T47D (cell line): ENCODE measurements at regions not wholly inside any gene's neighbourhood (a gene's known extent, or its start where the extent isn't known, plus 50 kb on each side); places are given as distances from the start of the nearest gene placed in this dataset.
A peak's percentile ranks its signal among the peaks of the same experiment; 100 is the strongest.

ENCODE experiments used
- DNase-seq, 2 experiments: peaks; one replicate each; pipeline versions ENCODE4 v3.0.0 to v3.0.0-alpha.2; 2011 to 2012; ENCODE audit warnings: low read depth in 1 of 2, low spot score in 1 of 2
- JUND ChIP-seq: IDR thresholded peaks from 2 replicates; pipeline ENCODE4 v1.6.1; 2012; ENCODE audit warnings: low read depth
- in situ Hi-C: cut with HindIII; loops from 2 replicates; pipeline ENCODE4 v1.10.0; 2016; ENCODE audit warnings: low sequenced_read_pairs, low pct_unique_long_range_greater_than_20kb

- in situ Hi-C loops: no loop called here
- TF ChIP-seq JUND: no peak
Observed at GRCh38 chr10:107657851-107658250, 493.3 kb upstream of the SORCS1 start.

GRCh38 chr10:107656932-107657331, 492.4 kb upstream of the SORCS1 start:
- in situ Hi-C loops: no loop called here
- no peak for DNase-seq
- no peak for TF ChIP-seq JUND

More at GRCh38 chr10:107657851-107658250, 493.3 kb upstream of the SORCS1 start:
- no peak for DNase-seq

- no peak for TF ChIP-seq JUND
- in situ Hi-C loops: no loop called here
- DNase-seq: peak in 1 of 2 experiments; percentile 55
Observed at GRCh38 chr10:107653832-107654287, 489.4 kb upstream of the SORCS1 start.

GRCh38 chr10:107650939-107651338, 486.4 kb upstream of the SORCS1 start:
- no peak for DNase-seq
- TF ChIP-seq JUND: no peak
- in situ Hi-C loops: no loop called here

GRCh38 chr10:107649249-107649648, 484.7 kb upstream of the SORCS1 start:
- DNase-seq: no peak
- in situ Hi-C loops: no loop called here
- no peak for TF ChIP-seq JUND

- in situ Hi-C loops: no loop called here
- no peak for TF ChIP-seq JUND
- DNase-seq: no peak
Observed at GRCh38 chr10:107647462-107647861, 483.0 kb upstream of the SORCS1 start.

GRCh38 chr10:107631876-107632275, 467.4 kb upstream of the SORCS1 start:
- no peak for DNase-seq
- in situ Hi-C loops: no loop called here
- no peak for TF ChIP-seq JUND

- in situ Hi-C loops: no loop called here
- no peak for TF ChIP-seq JUND
- no peak for DNase-seq
Observed at GRCh38 chr10:107626862-107627261, 462.4 kb upstream of the SORCS1 start.

GRCh38 chr10:107623292-107623691, 458.8 kb upstream of the SORCS1 start:
- no peak for TF ChIP-seq JUND
- in situ Hi-C loops: no loop called here

GRCh38 chr10:107619139-107619538, 454.6 kb upstream of the SORCS1 start:
- in situ Hi-C loops: no loop called here
- no peak for DNase-seq
- no peak for TF ChIP-seq JUND

More at GRCh38 chr10:107623292-107623691, 458.8 kb upstream of the SORCS1 start:
- DNase-seq: no peak

GRCh38 chr10:107618504-107618994, 454.0 kb upstream of the SORCS1 start:
- DNase-seq: peak in 1 of 2 experiments; percentile 25
- no peak for TF ChIP-seq JUND
- in situ Hi-C loops: no loop called here

GRCh38 chr10:107616463-107617410, 452.2 kb upstream of the SORCS1 start:
- no peak for TF ChIP-seq JUND
- DNase-seq: no peak
- in situ Hi-C loops: no loop called here

GRCh38 chr10:107616031-107616430, 451.5 kb upstream of the SORCS1 start:
- no peak for TF ChIP-seq JUND
- in situ Hi-C loops: no loop called here
- DNase-seq: no peak
